OCI-LY1 (cell line): ENCODE measurements at regions not wholly inside any gene's neighbourhood (a gene's known extent, or its start where the extent isn't known, plus 50 kb on each side); places are given as distances from the start of the nearest gene placed in this dataset.

ENCODE experiments used
- CTCF ChIP-seq: fragments of 200-600 bp; sonication (generic), shearing (Covaris generic); IDR thresholded peaks from 2 replicates; pipeline ENCODE4 v1.5.1; 2017; ENCODE audit warnings: mild to moderate bottlenecking, antibody characterized with exemption, low read length, moderate library complexity, mixed read lengths
- EZH2 ChIP-seq: fragments of 200-600 bp; sonication (generic), shearing (Covaris generic); IDR thresholded peaks from 2 replicates; pipeline ENCODE4 v1.8.0; 2017; ENCODE audit warnings: borderline replicate concordance, mixed run types, mild to moderate bottlenecking, antibody characterized with exemption, low read length, moderate library complexity, mixed read lengths

- TF ChIP-seq CTCF (no peak), EZH2 (no peak)
These were observed 1209.1 kb downstream of the CDH12 start for GRCh38 chr5:21644032-21644431.
